ENCODE measurements at regions not wholly inside any gene's neighbourhood (a gene's known extent, or its start where the extent isn't known, plus 50 kb on each side); places are given as distances from the start of the nearest gene placed in this dataset.

DNA sequence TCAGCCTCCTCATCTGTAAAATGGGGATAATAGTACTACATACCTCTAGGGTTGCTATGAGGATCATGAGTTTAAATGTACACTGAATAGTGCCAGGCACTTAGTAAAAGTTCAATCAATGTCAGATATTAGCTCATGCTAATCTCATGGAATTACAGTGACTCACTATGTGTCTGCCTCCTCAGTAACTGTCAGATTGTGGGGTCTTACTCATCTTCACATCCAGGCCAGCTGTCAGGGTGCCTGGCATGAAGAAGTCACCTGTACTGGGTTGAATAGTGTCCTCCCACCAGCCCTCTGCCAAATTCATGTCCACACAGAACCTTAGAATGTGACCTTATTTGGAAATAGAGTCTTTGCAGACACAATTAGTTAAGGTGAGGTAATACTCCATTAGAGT lies 54.3 kb upstream of the STIM2 start:
- peak; percentile 56 for DNase-seq (ENCODE audit: low spot score)

DNA sequence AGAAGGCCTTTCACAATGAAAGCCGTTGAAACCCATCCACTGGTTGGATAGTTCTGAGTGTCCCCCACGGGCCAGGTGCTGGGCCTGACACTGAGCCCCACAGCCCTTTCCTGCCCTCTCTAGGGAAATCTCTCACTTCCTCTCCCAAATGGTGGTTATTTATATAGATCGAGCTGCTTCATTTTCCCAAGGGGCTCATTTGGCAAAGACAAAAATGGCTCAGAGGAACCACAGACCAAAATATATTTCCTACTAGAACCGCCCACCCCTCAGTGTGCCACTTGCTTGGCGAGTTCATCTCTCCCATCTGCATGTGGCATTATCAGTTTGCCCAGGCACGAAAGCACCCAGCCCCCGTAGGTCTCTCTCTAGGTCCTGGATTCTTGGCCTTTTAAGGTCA lies 53.3 kb upstream of the STIM2 start:
- DNase-seq (ENCODE audit: low spot score): no peak

DNA sequence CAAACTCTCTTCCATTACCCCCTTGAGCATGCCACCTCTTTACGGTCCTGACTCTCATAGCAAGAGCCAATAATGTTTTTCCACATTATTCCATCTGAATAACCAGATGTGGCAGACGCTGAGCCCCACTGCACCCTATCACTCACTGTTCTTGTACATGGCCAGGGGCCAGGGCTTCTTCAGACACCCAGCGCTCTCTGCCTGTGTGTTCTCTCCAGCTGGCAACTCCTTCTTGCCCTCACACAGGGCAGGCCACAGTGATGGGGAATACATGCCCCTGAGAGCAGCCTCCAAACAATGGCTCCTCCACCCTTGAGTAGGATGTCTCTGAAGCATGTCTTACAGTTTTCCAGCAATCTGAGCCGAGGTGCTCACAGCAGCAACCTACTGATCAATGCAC lies 50.8 kb upstream of the STIM2 start:
- DNase-seq (ENCODE audit: low spot score): no peak
